Lung (tissue), 11 donors: ENCODE measurements at regions not wholly inside any gene's neighbourhood (a gene's known extent, or its start where the extent isn't known, plus 50 kb on each side); places are given as distances from the start of the nearest gene placed in this dataset.
A peak's percentile ranks its signal among the peaks of the same experiment; 100 is the strongest.

Experiments
- ATAC-seq: fragments of 200-7000 bp; cut with Tn5 transposase; one replicate; pipeline ENCODE4 v1.9.1; 2020; ENCODE audit warnings: moderate number of reproducible peaks; ENCODE audit not compliant: insufficient read depth, low FRiP score
- DNase-seq, 3 donors: peaks; one replicate each; pipeline ENCODE4 v3.0.0-alpha.2; 2013 to 2017
- H3K27ac ChIP-seq, 2 donors: one replicate each; pipeline ENCODE4 v1.5.1; 2013; ENCODE audit warnings: mild to moderate bottlenecking in 2 of 2, moderate library complexity in 2 of 2, control low read depth in 1 of 2, inconsistent platforms in 1 of 2, low read depth in 1 of 2, low read length in 1 of 2
- H3K27me3 ChIP-seq, 3 donors: one replicate each; pipeline ENCODE4 v1.5.1; 2013; ENCODE audit warnings: low read length in 2 of 3; ENCODE audit not compliant: control insufficient read depth in 3 of 3, insufficient read depth in 3 of 3
- H3K36me3 ChIP-seq, 4 donors: one replicate each; pipeline ENCODE4 v1.5.1; 2013; ENCODE audit warnings: low read length in 4 of 4, mild to moderate bottlenecking in 1 of 4, moderate library complexity in 1 of 4; ENCODE audit not compliant: control insufficient read depth in 4 of 4, insufficient read depth in 4 of 4
- H3K4me1 ChIP-seq, 5 donors: one replicate each; pipeline ENCODE4 v1.5.1; 2013; ENCODE audit warnings: low read length in 5 of 5, mild to moderate bottlenecking in 2 of 5, moderate library complexity in 1 of 5; ENCODE audit not compliant: control insufficient read depth in 5 of 5, insufficient read depth in 5 of 5
- H3K4me3 ChIP-seq: one replicate; pipeline ENCODE4 v1.5.1; 2013; ENCODE audit warnings: mild to moderate bottlenecking, control low read depth, moderate library complexity
- H3K9ac ChIP-seq, 2 donors: one replicate each; pipeline ENCODE4 v1.5.1; 2013; ENCODE audit warnings: low read length in 2 of 2, control low read depth in 1 of 2; ENCODE audit not compliant: insufficient read depth in 1 of 2
- H3K9me3 ChIP-seq, 4 donors: one replicate each; pipeline ENCODE4 v1.5.1; 2013; ENCODE audit warnings: low read length in 3 of 4, mild to moderate bottlenecking in 1 of 4, moderate library complexity in 1 of 4; ENCODE audit not compliant: control insufficient read depth in 4 of 4, insufficient read depth in 3 of 4
- CTCF ChIP-seq: IDR thresholded peaks from 2 replicates; pipeline ENCODE4 v1.5.1; 2012; ENCODE audit warnings: mild to moderate bottlenecking; ENCODE audit errors: control extremely low read depth, extremely low read depth
- WGBS, 2 donors: extraction: QIAGEN DNeasy Blood & Tissue Kit; methylation state at CpG; one replicate each; pipeline ENCODE4 v1.1.7; 2013; 5-methylcytosine and 5-hydroxymethylcytosine counted together
- donor health status: control.
- donor health status: control.
- donor health status: Bipolar disorder and iron deficiency.
- donor health status: healthy.
- donor health status: DM: yes; HTN: yes; CAD: no.

- H3K27ac ChIP-seq = no peak overlapping the region
- H3K4me1 ChIP-seq = no peaks in the 10 kb centered on the region
- H3K36me3 ChIP-seq = no peaks in the 10 kb centered on the region
- no peak overlapping the region for H3K9ac ChIP-seq
- no peaks in the 10 kb centered on the region for H3K9me3 ChIP-seq
- ATAC-seq (peak; percentile 45), DNase-seq (peak in 1 of 3 donors; percentile 3)
- H3K27me3 ChIP-seq = no peaks in the 10 kb centered on the region
- no peak for TF ChIP-seq CTCF
- H3K4me3 ChIP-seq = no peak overlapping the region
Measured at GRCh38 chr4:166153548-166153947, 280.5 kb downstream of the TLL1 start.

GRCh38 chr4:166162327-166162726, 289.3 kb downstream of the TLL1 start:
- no peak for DNase-seq

GRCh38 chr4:166165829-166166420, 292.9 kb downstream of the TLL1 start:
- peak; percentile 26 to 89 (median 85) for DNase-seq
- TF ChIP-seq CTCF = peak; percentile 44
- no peaks in the 10 kb centered on the region for H3K9me3 ChIP-seq
- H3K36me3 ChIP-seq = no peaks in the 10 kb centered on the region
- ATAC-seq = peak; percentile 77
- no peak overlapping the region for H3K9ac ChIP-seq
- 1% methylated on average over 7 of the region's 7 CpGs for WGBS, 2 donors
- no peaks in the 10 kb centered on the region for H3K4me1 ChIP-seq
- no peak overlapping the region for H3K4me3 ChIP-seq
- H3K27me3 ChIP-seq = no peaks in the 10 kb centered on the region
- H3K27ac ChIP-seq = no peak overlapping the region

More at GRCh38 chr4:166162327-166162726, 289.3 kb downstream of the TLL1 start:
- Histone ChIP-seq H3K27me3 (no peaks in the 10 kb centered on the region), H3K27ac (no peak overlapping the region), H3K9me3 (peaks cover 0 to 5% (median 0%) of the 10 kb centered on the region in 4 donors), H3K4me1 (no peaks in the 10 kb centered on the region), H3K36me3 (no peaks in the 10 kb centered on the region), H3K4me3 (no peak overlapping the region), H3K9ac (no peak overlapping the region)
- no peak for TF ChIP-seq CTCF
- ATAC-seq = no peak
- WGBS, 2 donors = 48 to 75% methylated on average over 4 of the region's 4 CpGs

GRCh38 chr4:166169111-166169510, 296.1 kb downstream of the TLL1 start:
- DNase-seq (no peak), ATAC-seq (no peak)
- Histone ChIP-seq H3K9me3 (no peaks in the 10 kb centered on the region), H3K27me3 (no peaks in the 10 kb centered on the region), H3K27ac (no peak overlapping the region), H3K4me3 (no peak overlapping the region), H3K36me3 (no peaks in the 10 kb centered on the region), H3K4me1 (no peaks in the 10 kb centered on the region), H3K9ac (no peak overlapping the region)
- no peak for TF ChIP-seq CTCF
- WGBS, 2 donors = 53 to 58% methylated on average over 3 of the region's 3 CpGs
